ENCODE measurements at regions not wholly inside any gene's neighbourhood (a gene's known extent, or its start where the extent isn't known, plus 50 kb on each side); places are given as distances from the start of the nearest gene placed in this dataset.
"Not testable (repeated sequence)": the region's sequence is repeated elsewhere in the genome, so short reads cannot be mapped to it uniquely, and the experiment has no call there.

DNA sequence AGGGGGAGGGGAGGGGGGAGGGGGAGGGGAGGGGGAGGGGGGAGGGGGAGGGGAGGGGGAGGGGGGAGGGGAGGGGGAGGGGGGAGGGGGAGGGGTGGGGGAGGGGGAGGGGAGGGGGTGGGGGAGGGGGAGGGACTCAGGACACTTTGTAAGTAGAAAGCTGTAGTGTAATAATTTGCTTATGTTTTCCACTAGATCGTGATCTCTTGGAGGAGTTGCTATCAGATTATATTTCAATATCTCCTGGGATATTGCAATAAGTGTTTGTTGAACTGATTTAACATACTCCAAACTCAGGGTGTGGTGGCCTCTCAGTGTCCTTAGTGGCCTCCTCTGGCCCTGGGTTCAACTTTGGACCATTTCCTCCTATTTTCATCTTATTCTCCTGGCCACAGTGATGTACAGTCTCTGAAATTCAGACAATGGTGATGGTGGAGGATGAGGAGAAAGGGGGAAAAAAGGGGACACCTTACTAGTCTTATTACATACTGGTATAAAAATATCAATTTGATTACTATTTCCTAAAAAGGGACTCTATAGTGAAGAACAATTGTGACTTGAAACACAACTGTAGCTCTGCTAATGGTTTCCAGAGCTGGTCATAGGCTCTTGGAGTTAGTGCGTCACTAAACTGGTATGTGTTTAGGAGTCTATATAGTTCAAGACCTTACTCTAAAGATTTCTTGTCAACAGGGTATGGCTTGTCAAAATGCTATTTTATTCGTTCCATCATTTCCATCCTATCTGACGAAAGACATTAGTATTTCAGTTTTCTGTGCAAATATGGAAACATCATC lies 89.6 kb downstream of the DDX1 start:
- no peak for DNase-seq (ENCODE audit: low spot score)

- no peak for DNase-seq (ENCODE audit: low spot score)
These were observed 90.7 kb downstream of the DDX1 start for GRCh38 chr2:15682354-15682753.

DNA sequence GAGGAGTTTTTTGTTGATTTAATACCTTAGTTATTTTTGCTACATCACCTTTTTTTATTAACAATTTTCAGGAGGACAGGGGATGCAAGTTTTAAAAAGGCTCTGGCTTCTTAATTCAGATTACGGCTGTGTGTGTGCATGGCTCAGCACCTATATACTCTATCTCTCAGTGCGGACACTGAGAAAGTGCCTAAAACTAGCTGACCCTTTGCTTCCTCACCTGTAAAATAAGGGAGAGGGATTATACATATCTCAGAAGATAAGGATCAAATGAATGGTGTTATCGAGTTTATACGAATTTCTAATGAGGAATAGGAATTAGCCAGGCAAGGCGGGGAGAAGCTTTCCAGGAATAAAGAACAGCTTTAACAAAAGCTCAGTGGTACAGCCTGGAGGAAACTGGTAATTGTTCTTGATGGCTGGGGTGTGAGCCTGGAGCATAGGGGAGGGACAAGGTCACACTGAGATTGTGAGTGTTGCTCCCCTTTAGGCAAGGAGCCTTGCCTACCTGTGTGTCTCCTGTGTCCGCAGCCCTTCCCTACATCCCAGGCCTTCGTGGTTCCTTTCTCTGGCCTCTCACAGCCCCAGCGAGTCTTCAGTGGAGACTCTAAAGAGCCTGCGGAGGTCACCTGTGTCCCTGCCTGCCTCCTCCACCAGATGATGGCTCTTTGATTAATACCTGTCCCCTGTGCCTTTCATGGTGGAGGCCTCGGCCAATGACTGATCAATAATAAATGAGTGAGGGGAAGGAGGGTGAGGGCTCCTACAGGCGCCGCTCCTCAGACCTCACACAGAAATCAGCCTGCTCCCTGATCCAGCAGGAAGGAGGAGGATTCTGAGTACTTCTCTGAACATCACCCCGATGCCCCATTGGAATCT lies 92.7 kb downstream of the DDX1 start:
- DNase-seq (ENCODE audit: low spot score), result no peak

GRCh38 chr2:15685143-15685542 lies 93.5 kb downstream of the DDX1 start:
- no peak for DNase-seq (ENCODE audit: low spot score)

DNA sequence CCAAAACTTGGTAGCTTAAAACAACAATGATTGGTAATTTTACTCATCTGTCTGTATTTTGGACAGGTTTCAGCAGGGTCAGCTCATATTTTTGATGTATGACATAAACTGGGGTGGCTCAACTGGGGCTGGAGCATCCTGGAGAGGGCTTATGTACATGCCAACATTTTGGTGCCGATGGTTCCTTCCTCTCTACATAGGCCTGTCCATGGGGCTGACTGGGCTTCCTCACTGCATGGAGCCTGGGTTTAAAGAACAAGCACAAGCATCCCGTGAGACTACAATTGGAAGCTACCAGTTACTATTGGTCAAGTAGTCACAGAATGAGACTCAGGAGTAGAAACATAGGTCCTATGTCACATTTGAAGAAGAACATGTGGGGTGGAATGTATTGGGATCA lies 95.0 kb downstream of the DDX1 start:
- DNase-seq (ENCODE audit: low spot score), result no peak

- no peak for DNase-seq (ENCODE audit: low spot score)
These were observed 95.6 kb downstream of the DDX1 start for GRCh38 chr2:15687243-15687642.

DNA sequence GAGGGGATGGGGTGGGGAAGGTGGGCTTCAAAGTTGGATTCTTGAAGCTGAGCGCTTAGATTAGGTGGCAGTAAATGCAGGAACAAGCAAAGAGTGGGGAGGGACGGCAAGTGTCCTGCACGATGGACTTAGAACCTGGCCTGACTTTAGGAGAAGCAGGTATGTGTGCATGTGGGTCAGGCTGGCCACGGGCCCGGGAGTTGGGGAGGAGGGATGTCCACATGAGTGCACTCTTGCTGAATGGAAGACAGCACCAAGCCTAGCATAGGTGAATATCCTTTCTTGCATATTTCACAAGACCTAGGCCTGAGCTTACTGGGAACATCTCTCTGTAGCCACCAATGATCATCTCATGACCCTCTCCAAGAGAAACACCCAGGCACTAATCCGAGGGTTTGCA lies 96.1 kb downstream of the DDX1 start:
- no peak for DNase-seq (ENCODE audit: low spot score)

- DNase-seq (ENCODE audit: low spot score), result no peak
These were observed 97.4 kb downstream of the DDX1 start for GRCh38 chr2:15688924-15689568.

GRCh38 chr2:15689654-15690053 lies 98.0 kb downstream of the DDX1 start:
- DNase-seq (ENCODE audit: low spot score), result no peak

DNA sequence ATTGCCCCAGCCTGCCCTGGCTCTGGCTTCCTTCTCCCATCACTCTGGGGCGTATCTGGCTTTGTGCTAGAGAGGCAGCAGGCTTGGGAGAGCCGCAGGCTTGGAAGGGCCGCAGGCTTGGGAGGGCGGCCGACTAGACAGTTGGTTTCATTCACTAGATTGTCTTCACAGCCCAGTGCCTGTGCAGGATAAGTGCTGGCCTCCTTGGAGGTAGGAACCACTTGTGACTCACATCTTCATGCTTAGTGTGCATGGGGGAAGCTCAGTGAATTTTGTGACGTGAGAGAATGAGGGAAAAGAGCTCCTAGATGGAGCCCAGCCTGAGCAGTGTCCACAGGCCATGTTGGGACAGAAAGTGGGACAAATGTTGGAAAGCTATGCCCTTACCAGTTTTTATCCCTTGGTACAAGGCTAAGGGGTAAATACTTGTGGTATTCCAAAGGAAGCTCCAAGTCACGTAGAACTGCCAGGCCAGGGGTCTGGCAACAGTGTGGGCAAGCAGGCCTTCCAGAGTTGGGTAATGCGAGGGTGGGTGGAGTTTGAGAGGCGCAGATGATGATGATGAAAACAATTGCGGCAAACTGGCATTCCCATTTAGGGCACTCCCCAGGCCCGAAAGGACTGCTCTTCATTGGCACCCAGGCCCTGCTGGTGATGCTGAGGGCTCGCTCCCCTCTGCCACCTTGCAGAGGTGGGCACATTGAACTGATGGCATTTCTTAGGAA lies 100.1 kb downstream of the DDX1 start:
- no peak for DNase-seq (ENCODE audit: low spot score)

DNA sequence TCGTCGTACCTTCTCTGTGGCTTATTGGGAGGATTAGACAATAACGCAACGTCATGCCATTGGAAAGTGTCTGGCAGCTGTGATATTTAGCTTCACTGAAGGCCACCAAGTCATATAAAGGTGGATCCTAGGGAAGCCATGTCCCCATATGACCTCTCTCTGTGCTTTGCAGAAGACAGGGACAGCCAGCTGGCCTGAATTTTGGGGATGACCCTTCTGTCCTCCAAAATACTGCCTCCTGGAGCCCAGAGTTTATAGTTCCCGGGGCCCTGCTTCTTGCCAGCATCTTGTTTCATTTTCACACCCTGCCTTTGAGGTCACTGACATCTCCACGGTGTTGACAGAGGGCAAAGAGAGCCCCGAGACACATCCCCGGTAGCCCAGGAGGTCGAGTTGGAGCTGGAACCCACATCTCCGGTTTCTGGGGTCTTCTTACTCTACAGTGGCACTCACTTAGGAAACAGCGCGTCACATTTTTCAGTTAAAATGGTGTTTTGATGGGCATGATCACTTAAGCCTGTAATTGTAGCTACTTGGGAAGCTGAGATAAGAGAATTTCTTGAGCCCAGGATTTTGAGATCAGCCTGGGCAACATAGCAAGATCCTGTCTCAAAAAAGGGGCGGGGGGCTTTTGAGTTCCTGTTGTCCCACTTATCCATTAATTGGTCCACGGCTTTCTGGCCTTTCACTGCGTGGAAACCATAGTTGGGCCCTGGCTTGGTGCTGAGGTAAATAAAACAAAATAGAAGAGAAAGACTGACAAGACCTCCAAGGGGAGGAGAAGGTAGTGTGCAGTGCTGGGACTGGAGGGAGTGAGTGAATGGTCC lies 101.1 kb downstream of the DDX1 start:
- no peak for DNase-seq (ENCODE audit: low spot score)

DNA sequence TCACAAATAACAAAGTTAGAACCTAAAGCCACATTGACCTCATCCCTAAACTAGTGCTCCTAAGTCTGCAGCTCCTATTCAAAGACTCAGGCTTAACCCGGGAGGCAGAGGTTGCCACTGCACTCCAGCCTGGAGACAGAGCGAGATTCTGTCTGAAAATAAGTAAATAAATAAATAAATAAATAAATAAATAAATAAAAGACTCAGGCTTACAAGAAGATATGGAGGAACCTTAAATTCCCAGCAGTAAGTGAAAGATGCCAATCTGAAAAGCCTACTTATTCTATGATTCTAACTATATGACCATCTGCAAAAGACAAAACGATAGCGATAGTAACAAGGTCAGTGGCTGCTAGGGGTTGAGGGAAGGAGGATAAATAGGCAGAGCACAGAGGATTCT lies 101.7 kb downstream of the DDX1 start:
- DNase-seq (ENCODE audit: low spot score), result no peak

GRCh38 chr2:15693926-15694588 lies 102.4 kb downstream of the DDX1 start:
- DNase-seq (ENCODE audit: low spot score), result no peak

- DNase-seq (ENCODE audit: low spot score), result no peak
These were observed 102.9 kb downstream of the DDX1 start for GRCh38 chr2:15694589-15694986.

DNA sequence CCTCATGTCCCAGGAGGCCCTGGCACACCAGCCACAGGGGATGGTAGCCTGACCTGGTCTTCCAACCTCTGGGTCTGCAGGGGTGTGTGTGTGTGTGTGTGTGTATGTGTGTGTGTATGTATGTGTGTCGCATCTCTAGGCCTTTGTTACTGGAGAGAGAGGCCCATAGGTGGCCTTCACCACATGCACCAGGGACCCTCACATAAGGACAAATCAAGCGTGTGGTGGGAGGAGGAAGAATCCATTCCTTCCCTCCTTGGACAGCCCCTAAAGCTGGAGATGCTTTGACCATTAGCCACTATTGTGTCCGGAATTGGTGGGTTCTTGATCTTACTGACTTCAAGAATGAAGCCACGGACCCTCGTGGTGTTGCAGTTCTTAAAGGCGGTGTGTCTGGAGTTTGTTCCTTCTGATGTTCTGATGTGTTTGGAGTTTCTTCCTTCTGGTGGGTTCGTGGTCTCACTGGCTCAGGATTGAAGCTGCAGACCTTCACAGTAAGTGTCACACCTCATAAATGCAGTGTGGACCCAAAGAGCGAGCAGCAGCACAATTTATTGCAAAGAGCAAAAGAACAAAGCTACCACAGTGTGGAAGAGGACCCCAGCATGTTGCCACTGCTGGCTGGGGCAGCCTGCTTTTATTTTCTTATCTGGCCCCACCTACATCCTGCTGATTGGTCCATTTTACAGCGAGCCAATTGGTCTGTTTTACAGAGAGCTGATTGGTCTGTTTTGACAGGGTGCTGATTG lies 104.1 kb downstream of the DDX1 start:
- no peak for DNase-seq (ENCODE audit: low spot score)

DNA sequence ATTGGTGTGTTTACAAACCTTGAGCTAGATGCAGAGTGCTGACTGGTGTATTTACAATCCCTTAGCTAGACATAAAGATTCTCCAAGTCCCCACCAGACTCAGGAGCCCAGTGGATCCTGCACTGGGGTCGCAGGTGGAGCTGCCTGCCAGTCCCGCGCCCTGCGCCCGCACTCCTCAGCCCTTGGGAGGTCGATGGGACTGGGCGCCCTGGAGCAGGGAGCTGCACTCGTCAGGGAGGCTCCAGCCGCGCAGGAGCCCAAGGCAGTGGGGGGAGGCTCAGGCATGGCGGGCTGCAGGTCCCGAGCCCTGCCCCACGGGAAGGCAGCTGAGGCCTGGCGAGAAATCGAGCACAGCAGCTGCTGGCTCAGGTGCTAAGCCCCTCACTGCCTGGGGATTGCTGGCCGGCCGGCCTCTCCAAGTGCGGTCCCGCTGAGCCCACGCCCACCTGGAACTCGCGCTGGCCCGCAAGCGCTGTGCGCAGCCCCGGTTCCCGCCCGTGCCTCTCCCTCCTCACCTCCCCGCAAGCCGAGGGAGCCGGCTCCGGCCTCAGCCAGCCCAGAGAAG lies 105.0 kb downstream of the DDX1 start:
- DNase-seq (ENCODE audit: low spot score), result not testable (repeated sequence)

DNA sequence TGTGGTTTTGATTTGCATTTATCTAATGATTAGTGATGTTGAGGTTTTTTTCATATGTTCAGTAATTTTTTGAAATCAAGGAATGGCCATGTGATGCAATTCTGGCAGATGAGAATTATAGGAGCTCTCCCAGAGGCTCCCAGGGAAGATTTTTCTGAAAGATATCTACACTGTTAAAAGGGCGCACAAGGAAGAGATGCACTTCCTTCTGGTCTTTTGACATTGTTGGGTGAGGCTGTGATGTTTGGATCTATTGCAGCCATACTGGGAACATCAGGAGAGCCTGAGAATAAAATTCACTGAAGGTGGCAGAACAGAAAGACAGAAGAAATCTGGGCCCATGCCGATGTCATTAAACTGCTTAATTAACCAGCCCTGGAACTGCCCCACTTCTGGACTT lies 108.5 kb downstream of the DDX1 start:
- no peak for DNase-seq (ENCODE audit: low spot score)

DNA sequence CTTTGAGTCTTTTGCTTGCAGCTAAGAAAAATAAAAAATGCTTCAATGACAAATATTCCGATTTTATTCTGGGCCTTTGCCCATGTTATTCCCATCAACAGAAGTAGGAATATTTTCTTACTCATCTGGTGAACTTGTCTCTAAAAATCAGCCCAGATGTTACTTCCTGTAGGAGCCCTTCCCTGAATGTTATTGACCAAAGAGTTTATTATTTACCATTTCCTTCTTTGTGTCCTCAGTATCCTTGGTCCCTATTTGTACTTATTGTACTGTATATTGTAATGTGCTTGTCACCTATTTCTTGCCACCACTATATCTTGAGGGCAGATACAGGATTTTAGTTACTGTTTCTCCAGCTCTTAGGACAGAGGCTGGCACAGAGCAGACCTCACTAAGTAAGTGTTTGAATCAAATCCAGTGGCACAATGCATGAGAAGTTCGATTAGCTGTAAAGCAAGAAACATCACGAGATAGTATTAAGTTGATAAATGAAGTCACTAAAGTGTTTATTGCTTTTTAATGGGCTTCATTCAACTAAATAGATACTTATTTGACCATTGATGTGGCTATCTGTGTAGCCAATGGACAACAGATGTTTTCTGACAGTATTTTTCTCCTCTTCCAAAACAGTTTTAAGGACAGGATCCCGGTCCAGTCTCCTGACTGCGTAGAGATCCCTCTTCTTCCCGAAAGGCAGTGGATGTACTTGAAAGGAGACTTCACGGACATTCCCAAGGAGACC lies 109.1 kb downstream of the DDX1 start:
- DNase-seq (ENCODE audit: low spot score), result no peak

DNA sequence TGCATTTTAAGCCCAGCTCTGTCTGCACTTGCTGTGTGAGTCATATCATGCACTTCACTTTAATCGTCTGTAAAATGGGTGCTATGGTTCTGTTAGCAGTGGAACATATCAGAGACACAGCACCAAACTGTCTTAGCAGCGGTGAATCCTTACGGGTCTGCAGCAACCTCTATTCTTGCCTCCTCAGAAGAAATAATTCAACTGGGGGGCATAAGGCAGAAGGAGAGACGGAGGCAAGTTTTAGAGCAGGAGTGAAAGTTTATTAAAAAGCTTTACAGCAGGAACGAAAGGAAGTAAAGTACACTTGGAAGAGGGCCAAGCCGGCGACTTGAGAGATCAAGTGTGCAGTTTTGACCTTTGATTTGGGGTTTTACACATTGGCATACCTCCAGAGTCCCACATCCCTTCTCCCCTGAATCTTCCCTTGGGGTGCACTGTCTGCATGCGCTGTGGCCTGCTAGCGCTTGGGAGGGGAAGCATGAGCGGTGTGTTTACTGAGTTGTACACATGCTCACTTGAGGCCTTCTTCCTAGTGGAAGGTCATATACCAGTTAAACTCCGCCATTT lies 109.8 kb downstream of the DDX1 start:
- DNase-seq (ENCODE audit: low spot score), result no peak
